ENCODE measurements at regions not wholly inside any gene's neighbourhood (a gene's known extent, or its start where the extent isn't known, plus 50 kb on each side); places are given as distances from the start of the nearest gene placed in this dataset.

GRCh38 chr1:63173161-63173560, 149.2 kb upstream of the FOXD3 start:
- intact Hi-C loops (cut with DNase I; ENCODE audit: low total_unique reads), result no loop called here
- Histone ChIP-seq H3K27me3 (no peaks in the 10 kb centered on the region), H3K9me3 (no peaks in the 10 kb centered on the region), H3K4me3 (no peak overlapping the region), H3K36me3 (ENCODE audit: low read depth, missing control alignments) (no peaks in the 10 kb centered on the region), H3K27ac (no peak overlapping the region), H3K4me1 (no peaks in the 10 kb centered on the region)
- DNase-seq, result no peak
- TF ChIP-seq, protein P1, sequence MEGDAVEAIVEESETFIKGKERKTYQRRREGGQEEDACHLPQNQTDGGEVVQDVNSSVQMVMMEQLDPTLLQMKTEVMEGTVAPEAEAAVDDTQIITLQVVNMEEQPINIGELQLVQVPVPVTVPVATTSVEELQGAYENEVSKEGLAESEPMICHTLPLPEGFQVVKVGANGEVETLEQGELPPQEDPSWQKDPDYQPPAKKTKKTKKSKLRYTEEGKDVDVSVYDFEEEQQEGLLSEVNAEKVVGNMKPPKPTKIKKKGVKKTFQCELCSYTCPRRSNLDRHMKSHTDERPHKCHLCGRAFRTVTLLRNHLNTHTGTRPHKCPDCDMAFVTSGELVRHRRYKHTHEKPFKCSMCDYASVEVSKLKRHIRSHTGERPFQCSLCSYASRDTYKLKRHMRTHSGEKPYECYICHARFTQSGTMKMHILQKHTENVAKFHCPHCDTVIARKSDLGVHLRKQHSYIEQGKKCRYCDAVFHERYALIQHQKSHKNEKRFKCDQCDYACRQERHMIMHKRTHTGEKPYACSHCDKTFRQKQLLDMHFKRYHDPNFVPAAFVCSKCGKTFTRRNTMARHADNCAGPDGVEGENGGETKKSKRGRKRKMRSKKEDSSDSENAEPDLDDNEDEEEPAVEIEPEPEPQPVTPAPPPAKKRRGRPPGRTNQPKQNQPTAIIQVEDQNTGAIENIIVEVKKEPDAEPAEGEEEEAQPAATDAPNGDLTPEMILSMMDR (IDR thresholded peaks at IDR 0.05), result no peak
- TF ChIP-seq POLR2A (IDR thresholded peaks at IDR 0.05), result no peak
- WGBS, 2 donors, result 27 to 52% methylated on average over 1 of the region's 1 CpG

DNA sequence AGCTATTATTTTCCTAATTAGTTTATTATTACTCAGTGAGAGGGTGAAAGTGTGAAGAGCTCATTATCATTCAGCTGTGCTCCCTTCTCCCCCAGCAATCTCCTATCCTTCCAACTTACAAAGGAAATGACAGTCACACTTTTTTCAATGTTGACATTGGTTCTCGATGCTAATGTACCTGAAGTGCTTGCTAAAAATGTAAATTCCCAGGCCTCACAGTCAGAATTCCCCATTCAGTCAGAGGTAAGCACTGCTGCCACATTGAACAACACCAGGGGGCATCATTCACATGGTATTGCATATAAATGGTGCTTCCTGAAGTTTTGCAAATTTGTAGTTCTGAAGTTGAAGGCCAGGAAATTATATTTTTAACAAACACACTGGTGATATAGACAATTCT, 132.7 kb upstream of the FOXD3 start:
- WGBS, 2 donors, result 33 to 35% methylated on average over 1 of the region's 1 CpG
- TF ChIP-seq POLR2A (IDR thresholded peaks at IDR 0.05), result no peak
- TF ChIP-seq, protein P1 (IDR thresholded peaks at IDR 0.05), result peak in 1 of 3 experiments; percentile 14
- no peaks in the 10 kb centered on the region for H3K4me1 ChIP-seq
- no peak overlapping the region for H3K27ac ChIP-seq
- H3K4me3 ChIP-seq, result no peak overlapping the region
- no peaks in the 10 kb centered on the region for H3K36me3 ChIP-seq (ENCODE audit: low read depth, missing control alignments)
- no peaks in the 10 kb centered on the region for H3K9me3 ChIP-seq
- H3K27me3 ChIP-seq, result no peaks in the 10 kb centered on the region
- intact Hi-C loops (cut with DNase I; ENCODE audit: low total_unique reads), result no loop called here
- no peak for DNase-seq

DNA sequence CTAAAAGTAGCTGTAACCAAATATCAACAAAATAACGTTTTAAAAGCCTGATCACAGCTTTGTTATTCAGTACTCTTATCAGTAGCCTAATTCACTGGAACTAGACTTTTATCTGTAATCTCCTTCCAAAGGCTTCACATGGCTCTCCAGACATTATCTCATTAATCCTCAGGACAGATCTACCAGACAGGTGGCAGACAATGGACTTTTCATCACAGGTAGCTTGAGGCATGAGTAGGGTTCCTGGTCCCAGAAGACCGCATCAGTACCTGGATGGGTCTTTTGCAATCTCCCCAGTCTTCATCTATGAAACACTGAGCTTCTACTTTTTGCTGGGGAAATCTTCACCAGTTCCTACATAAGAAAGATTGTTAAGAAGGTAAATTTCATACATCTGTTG, 132.2 kb upstream of the FOXD3 start:
- Histone ChIP-seq H3K27ac (no peak overlapping the region), H3K36me3 (ENCODE audit: low read depth, missing control alignments) (no peaks in the 10 kb centered on the region), H3K27me3 (no peaks in the 10 kb centered on the region), H3K9me3 (no peaks in the 10 kb centered on the region), H3K4me1 (no peaks in the 10 kb centered on the region), H3K4me3 (no peak overlapping the region)
- TF ChIP-seq, protein P1 (IDR thresholded peaks at IDR 0.05), result no peak
- TF ChIP-seq POLR2A (IDR thresholded peaks at IDR 0.05), result no peak
- DNase-seq, result no peak
- 41 to 48% methylated on average over 2 of the region's 2 CpGs for WGBS, 2 donors
- intact Hi-C loops (cut with DNase I; ENCODE audit: low total_unique reads), result no loop called here

- intact Hi-C loops (cut with DNase I; ENCODE audit: low total_unique reads), result no loop called here
Measured at GRCh38 chr1:63198871-63199394, 123.4 kb upstream of the FOXD3 start.

More at GRCh38 chr1:63198871-63199394, 123.4 kb upstream of the FOXD3 start:
- Histone ChIP-seq H3K4me1 (no peaks in the 10 kb centered on the region), H3K36me3 (ENCODE audit: low read depth, missing control alignments) (no peaks in the 10 kb centered on the region), H3K4me3 (no peak overlapping the region), H3K27me3 (no peaks in the 10 kb centered on the region), H3K27ac (no peak overlapping the region), H3K9me3 (no peaks in the 10 kb centered on the region)
- TF ChIP-seq, protein P1 (IDR thresholded peaks at IDR 0.05), result no peak
- no peak for TF ChIP-seq POLR2A (IDR thresholded peaks at IDR 0.05)
- DNase-seq, result no peak
- WGBS, 2 donors, result 39 to 50% methylated on average over 7 of the region's 7 CpGs

All from testis (tissue), 2 donors.